ENCODE measurements at regions not wholly inside any gene's neighbourhood (a gene's known extent, or its start where the extent isn't known, plus 50 kb on each side); places are given as distances from the start of the nearest gene placed in this dataset.

DNA sequence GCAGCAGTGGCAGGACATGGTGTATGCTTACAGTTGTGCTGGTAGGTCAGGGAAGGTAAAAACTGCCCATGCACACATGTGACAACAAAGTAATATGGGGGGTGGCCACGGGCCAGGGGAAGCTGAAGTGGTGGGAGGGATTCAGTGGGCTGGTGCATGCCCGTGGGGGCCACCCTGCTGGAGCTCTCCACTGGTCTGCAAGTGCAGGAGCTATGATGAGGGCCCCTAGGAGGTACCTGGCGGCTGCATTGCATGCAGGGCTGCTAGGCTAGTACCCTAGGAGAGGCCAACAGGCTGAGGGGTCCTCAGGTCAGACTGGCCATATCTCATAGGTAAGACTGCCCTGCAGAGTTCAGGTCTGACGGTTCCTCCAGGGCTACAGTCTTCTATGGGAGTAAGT, 265.9 kb downstream of the NUP35 start:
- TF ChIP-seq, protein P1, sequence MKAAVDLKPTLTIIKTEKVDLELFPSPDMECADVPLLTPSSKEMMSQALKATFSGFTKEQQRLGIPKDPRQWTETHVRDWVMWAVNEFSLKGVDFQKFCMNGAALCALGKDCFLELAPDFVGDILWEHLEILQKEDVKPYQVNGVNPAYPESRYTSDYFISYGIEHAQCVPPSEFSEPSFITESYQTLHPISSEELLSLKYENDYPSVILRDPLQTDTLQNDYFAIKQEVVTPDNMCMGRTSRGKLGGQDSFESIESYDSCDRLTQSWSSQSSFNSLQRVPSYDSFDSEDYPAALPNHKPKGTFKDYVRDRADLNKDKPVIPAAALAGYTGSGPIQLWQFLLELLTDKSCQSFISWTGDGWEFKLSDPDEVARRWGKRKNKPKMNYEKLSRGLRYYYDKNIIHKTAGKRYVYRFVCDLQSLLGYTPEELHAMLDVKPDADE (IDR thresholded peaks at IDR 0.05) = no peak
- TF ChIP-seq, protein P2, sequence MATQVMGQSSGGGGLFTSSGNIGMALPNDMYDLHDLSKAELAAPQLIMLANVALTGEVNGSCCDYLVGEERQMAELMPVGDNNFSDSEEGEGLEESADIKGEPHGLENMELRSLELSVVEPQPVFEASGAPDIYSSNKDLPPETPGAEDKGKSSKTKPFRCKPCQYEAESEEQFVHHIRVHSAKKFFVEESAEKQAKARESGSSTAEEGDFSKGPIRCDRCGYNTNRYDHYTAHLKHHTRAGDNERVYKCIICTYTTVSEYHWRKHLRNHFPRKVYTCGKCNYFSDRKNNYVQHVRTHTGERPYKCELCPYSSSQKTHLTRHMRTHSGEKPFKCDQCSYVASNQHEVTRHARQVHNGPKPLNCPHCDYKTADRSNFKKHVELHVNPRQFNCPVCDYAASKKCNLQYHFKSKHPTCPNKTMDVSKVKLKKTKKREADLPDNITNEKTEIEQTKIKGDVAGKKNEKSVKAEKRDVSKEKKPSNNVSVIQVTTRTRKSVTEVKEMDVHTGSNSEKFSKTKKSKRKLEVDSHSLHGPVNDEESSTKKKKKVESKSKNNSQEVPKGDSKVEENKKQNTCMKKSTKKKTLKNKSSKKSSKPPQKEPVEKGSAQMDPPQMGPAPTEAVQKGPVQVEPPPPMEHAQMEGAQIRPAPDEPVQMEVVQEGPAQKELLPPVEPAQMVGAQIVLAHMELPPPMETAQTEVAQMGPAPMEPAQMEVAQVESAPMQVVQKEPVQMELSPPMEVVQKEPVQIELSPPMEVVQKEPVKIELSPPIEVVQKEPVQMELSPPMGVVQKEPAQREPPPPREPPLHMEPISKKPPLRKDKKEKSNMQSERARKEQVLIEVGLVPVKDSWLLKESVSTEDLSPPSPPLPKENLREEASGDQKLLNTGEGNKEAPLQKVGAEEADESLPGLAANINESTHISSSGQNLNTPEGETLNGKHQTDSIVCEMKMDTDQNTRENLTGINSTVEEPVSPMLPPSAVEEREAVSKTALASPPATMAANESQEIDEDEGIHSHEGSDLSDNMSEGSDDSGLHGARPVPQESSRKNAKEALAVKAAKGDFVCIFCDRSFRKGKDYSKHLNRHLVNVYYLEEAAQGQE (IDR thresholded peaks at IDR 0.05; ENCODE audit: unreplicated experiment) = no peak
- TF ChIP-seq ZNF114 (CRISPR knock-in tag; IDR thresholded peaks at IDR 0.05) (no peak), NANOG (IDR thresholded peaks at IDR 0.05; ENCODE audit: borderline replicate concordance) (no peak), POLR2AphosphoS5 (IDR thresholded peaks at IDR 0.05; ENCODE audit: low read depth) (no peak), EZH2 (IDR thresholded peaks at IDR 0.05; ENCODE audit: low read depth, unreplicated experiment) (no peak), CREB1 (CRISPR knock-in tag; IDR thresholded peaks at IDR 0.05; ENCODE audit: low read depth) (no peak), JUNB (IDR thresholded peaks at IDR 0.05; ENCODE audit: unreplicated experiment) (no peak), ZNF331 (CRISPR knock-in tag; IDR thresholded peaks at IDR 0.05; ENCODE audit: low read depth) (no peak), STAT1 (IDR thresholded peaks at IDR 0.05; ENCODE audit: unreplicated experiment) (no peak), EZH2phosphoT487 (IDR thresholded peaks at IDR 0.05; ENCODE audit: unreplicated experiment) (no peak)
- TF ChIP-seq, protein P3, sequence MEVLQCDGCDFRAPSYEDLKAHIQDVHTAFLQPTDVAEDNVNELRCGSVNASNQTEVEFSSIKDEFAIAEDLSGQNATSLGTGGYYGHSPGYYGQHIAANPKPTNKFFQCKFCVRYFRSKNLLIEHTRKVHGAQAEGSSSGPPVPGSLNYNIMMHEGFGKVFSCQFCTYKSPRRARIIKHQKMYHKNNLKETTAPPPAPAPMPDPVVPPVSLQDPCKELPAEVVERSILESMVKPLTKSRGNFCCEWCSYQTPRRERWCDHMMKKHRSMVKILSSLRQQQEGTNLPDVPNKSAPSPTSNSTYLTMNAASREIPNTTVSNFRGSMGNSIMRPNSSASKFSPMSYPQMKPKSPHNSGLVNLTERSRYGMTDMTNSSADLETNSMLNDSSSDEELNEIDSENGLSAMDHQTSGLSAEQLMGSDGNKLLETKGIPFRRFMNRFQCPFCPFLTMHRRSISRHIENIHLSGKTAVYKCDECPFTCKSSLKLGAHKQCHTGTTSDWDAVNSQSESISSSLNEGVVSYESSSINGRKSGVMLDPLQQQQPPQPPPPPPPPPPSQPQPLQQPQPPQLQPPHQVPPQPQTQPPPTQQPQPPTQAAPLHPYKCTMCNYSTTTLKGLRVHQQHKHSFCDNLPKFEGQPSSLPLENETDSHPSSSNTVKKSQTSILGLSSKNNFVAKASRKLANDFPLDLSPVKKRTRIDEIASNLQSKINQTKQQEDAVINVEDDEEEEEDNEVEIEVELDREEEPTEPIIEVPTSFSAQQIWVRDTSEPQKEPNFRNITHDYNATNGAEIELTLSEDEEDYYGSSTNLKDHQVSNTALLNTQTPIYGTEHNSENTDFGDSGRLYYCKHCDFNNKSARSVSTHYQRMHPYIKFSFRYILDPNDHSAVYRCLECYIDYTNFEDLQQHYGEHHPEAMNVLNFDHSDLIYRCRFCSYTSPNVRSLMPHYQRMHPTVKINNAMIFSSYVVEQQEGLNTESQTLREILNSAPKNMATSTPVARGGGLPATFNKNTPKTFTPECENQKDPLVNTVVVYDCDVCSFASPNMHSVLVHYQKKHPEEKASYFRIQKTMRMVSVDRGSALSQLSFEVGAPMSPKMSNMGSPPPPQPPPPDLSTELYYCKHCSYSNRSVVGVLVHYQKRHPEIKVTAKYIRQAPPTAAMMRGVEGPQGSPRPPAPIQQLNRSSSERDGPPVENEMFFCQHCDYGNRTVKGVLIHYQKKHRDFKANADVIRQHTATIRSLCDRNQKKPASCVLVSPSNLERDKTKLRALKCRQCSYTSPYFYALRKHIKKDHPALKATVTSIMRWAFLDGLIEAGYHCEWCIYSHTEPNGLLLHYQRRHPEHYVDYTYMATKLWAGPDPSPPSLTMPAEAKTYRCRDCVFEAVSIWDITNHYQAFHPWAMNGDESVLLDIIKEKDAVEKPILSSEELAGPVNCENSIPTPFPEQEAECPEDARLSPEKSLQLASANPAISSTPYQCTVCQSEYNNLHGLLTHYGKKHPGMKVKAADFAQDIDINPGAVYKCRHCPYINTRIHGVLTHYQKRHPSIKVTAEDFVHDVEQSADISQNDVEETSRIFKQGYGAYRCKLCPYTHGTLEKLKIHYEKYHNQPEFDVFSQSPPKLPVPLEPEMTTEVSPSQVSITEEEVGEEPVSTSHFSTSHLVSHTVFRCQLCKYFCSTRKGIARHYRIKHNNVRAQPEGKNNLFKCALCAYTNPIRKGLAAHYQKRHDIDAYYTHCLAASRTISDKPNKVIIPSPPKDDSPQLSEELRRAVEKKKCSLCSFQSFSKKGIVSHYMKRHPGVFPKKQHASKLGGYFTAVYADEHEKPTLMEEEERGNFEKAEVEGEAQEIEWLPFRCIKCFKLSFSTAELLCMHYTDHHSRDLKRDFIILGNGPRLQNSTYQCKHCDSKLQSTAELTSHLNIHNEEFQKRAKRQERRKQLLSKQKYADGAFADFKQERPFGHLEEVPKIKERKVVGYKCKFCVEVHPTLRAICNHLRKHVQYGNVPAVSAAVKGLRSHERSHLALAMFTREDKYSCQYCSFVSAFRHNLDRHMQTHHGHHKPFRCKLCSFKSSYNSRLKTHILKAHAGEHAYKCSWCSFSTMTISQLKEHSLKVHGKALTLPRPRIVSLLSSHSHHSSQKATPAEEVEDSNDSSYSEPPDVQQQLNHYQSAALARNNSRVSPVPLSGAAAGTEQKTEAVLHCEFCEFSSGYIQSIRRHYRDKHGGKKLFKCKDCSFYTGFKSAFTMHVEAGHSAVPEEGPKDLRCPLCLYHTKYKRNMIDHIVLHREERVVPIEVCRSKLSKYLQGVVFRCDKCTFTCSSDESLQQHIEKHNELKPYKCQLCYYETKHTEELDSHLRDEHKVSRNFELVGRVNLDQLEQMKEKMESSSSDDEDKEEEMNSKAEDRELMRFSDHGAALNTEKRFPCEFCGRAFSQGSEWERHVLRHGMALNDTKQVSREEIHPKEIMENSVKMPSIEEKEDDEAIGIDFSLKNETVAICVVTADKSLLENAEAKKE (CRISPR knock-in tag; IDR thresholded peaks at IDR 0.05) = no peak
- TF ChIP-seq, protein P4, sequence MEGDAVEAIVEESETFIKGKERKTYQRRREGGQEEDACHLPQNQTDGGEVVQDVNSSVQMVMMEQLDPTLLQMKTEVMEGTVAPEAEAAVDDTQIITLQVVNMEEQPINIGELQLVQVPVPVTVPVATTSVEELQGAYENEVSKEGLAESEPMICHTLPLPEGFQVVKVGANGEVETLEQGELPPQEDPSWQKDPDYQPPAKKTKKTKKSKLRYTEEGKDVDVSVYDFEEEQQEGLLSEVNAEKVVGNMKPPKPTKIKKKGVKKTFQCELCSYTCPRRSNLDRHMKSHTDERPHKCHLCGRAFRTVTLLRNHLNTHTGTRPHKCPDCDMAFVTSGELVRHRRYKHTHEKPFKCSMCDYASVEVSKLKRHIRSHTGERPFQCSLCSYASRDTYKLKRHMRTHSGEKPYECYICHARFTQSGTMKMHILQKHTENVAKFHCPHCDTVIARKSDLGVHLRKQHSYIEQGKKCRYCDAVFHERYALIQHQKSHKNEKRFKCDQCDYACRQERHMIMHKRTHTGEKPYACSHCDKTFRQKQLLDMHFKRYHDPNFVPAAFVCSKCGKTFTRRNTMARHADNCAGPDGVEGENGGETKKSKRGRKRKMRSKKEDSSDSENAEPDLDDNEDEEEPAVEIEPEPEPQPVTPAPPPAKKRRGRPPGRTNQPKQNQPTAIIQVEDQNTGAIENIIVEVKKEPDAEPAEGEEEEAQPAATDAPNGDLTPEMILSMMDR (conservative IDR thresholded peaks at IDR 0.05; ENCODE audit: low read depth in 2 of 2) = no peak
- 0 out of 2 replicates have a peak, but pooled peaks cover 3% of the 10 kb centered on the region for H3K36me3 ChIP-seq (ENCODE audit: insufficient read depth)
- Mint-ChIP-seq H3K9me3 (peaks cover 36% of the 10 kb centered on the region), H3K27ac (no peak overlapping the region), H3K4me3 (no peak overlapping the region), H3K4me1 (no peaks in the 10 kb centered on the region), H3K27me3 (ENCODE audit: insufficient read depth, low read depth, poor library complexity) (peaks cover 12% of the 10 kb centered on the region), H3K36me3 (ENCODE audit: low read depth) (peaks cover 28% of the 10 kb centered on the region)
- no peak overlapping the region for H3K27ac ChIP-seq (ENCODE audit: low read depth)
- H4K20me1 ChIP-seq (replicated peaks; ENCODE audit: insufficient read depth) = no peaks in the 10 kb centered on the region
- ATAC-seq = no peak
- H3K4me3 ChIP-seq = no peak overlapping the region
- H3K9me2 ChIP-seq (ENCODE audit: insufficient read depth) = peaks cover 8% of the 10 kb centered on the region; the same call in 1 of the 2 replicates
- no peak overlapping the region for H3K4me2 ChIP-seq
- H3K4me1 ChIP-seq (ENCODE audit: insufficient read depth) = no peaks in the 10 kb centered on the region
- H3F3A ChIP-seq (replicated peaks; ENCODE audit: low read depth) = no peaks in the 10 kb centered on the region
- H2AFZ ChIP-seq = no peak overlapping the region
- no peak for DNase-seq (ENCODE audit: low spot score)
- H3K27me3 ChIP-seq (ENCODE audit: insufficient read depth) = no peaks in the 10 kb centered on the region
- no peaks in the 10 kb centered on the region for H3K79me2 ChIP-seq (replicated peaks; ENCODE audit: insufficient read depth)

All from GM23338 (cell line).